Nephron progenitor cell (in vitro differentiated cells): ENCODE measurements at regions not wholly inside any gene's neighbourhood (a gene's known extent, or its start where the extent isn't known, plus 50 kb on each side); places are given as distances from the start of the nearest gene placed in this dataset.

Experiments
- DNase-seq: peaks from one replicate; pipeline ENCODE4 v3.0.0; 2021
- H3K27ac Mint-ChIP-seq: 2 replicates; pipeline ENCODE4 v1.8.0; 2021; ENCODE audit warnings: mild to moderate bottlenecking, moderate library complexity, mixed read lengths
- H3K27me3 Mint-ChIP-seq: 2 replicates; pipeline ENCODE4 v1.8.0; 2021; ENCODE audit warnings: mild to moderate bottlenecking, low read depth, mixed read lengths; ENCODE audit not compliant: poor library complexity
- H3K36me3 Mint-ChIP-seq: 2 replicates; pipeline ENCODE4 v1.8.0; 2021; ENCODE audit warnings: low read depth, mixed read lengths
- H3K4me1 Mint-ChIP-seq: 2 replicates; pipeline ENCODE4 v1.8.0; 2021; ENCODE audit warnings: mixed read lengths
- H3K4me3 Mint-ChIP-seq: 2 replicates; pipeline ENCODE4 v1.8.0; 2021; ENCODE audit warnings: mild to moderate bottlenecking, moderate library complexity, mixed read lengths
- H3K9me3 Mint-ChIP-seq: 2 replicates; pipeline ENCODE4 v1.8.0; 2021; ENCODE audit warnings: mild to moderate bottlenecking, moderate library complexity, mixed read lengths
- CTCF ChIP-seq: fragments of 200-600 bp; sonication (generic); IDR thresholded peaks from 2 replicates; pipeline ENCODE4 v1.5.0; 2021; ENCODE audit warnings: antibody characterized with exemption

- Mint-ChIP-seq H3K27ac (no peak overlapping the region), H3K4me1 (peaks cover 8% of the 10 kb centered on the region), H3K27me3 (no peaks in the 10 kb centered on the region), H3K9me3 (no peaks in the 10 kb centered on the region), H3K4me3 (no peak overlapping the region), H3K36me3 (no peaks in the 10 kb centered on the region)
- TF ChIP-seq CTCF = no peak
- DNase-seq = no peak
Observed at GRCh38 chr14:38839694-38840365, 263.2 kb downstream of the SEC23A start.

- no peak overlapping the region for H3K4me3 Mint-ChIP-seq
- no peak for DNase-seq
- H3K27ac Mint-ChIP-seq = no peak overlapping the region
Observed at GRCh38 chr14:38838979-38839323, 264.1 kb downstream of the SEC23A start.

GRCh38 chr14:38838049-38838978 is 264.7 kb downstream of the SEC23A start:
- H3K36me3 Mint-ChIP-seq = no peaks in the 10 kb centered on the region
- peak overlapping the region; percentile 45 for H3K27ac Mint-ChIP-seq
- no peak overlapping the region for H3K4me3 Mint-ChIP-seq
- H3K9me3 Mint-ChIP-seq = no peaks in the 10 kb centered on the region
- TF ChIP-seq CTCF = no peak
- H3K4me1 Mint-ChIP-seq = peaks cover 8% of the 10 kb centered on the region
- H3K27me3 Mint-ChIP-seq = no peaks in the 10 kb centered on the region
- DNase-seq = no peak

More at GRCh38 chr14:38838979-38839323, 264.1 kb downstream of the SEC23A start:
- Mint-ChIP-seq H3K27me3 (no peaks in the 10 kb centered on the region), H3K36me3 (no peaks in the 10 kb centered on the region), H3K9me3 (no peaks in the 10 kb centered on the region), H3K4me1 (peaks cover 8% of the 10 kb centered on the region)
- TF ChIP-seq CTCF = no peak

GRCh38 chr14:38837343-38838048 is 265.5 kb downstream of the SEC23A start:
- Mint-ChIP-seq H3K4me1 (peaks cover 8% of the 10 kb centered on the region), H3K36me3 (no peaks in the 10 kb centered on the region), H3K27me3 (no peaks in the 10 kb centered on the region), H3K4me3 (no peak overlapping the region), H3K27ac (no peak overlapping the region), H3K9me3 (no peaks in the 10 kb centered on the region)
- TF ChIP-seq CTCF = no peak
- DNase-seq = peak; percentile 10

- Mint-ChIP-seq H3K36me3 (no peaks in the 10 kb centered on the region), H3K27ac (no peak overlapping the region), H3K9me3 (no peaks in the 10 kb centered on the region), H3K27me3 (no peaks in the 10 kb centered on the region), H3K4me1 (peaks cover 8% of the 10 kb centered on the region), H3K4me3 (no peak overlapping the region)
- DNase-seq = no peak
- no peak for TF ChIP-seq CTCF
Observed at GRCh38 chr14:38836539-38836938, 266.5 kb downstream of the SEC23A start.
